A549 (cell line): ENCODE measurements at regions not wholly inside any gene's neighbourhood (a gene's known extent, or its start where the extent isn't known, plus 50 kb on each side); places are given as distances from the start of the nearest gene placed in this dataset.

Source experiments
- ATAC-seq, 2 experiments: fragments of 200-7000 bp in 1 of 2; fragments of >200 bp in 1 of 2; cut with Nextera tagmentation in 1 of 2; cut with Tn5 transposase in 1 of 2; 3 replicates each; pipeline versions ENCODE4 v1.8.0 to v1.9.1; 2018 to 2020; ENCODE audit warnings: mild to moderate bottlenecking in 1 of 2, moderate library complexity in 1 of 2
- CTCF ChIA-PET: fragments of 300-600 bp; sonication (Branson Sonifier 250); formaldehyde crosslinking; extraction: SDS; loops from one replicate; lab custom pipeline; 2021; ENCODE audit warnings: antibody characterized with exemption, inconsistent platforms; lab: Yijun Ruan, JAX
- POLR2A ChIA-PET: fragments of 350-600 bp; formaldehyde crosslinking; extraction: SDS; loops from one replicate; lab custom pipeline; 2021; ENCODE audit warnings: antibody characterized with exemption, inconsistent platforms; lab: Yijun Ruan, JAX
- DNase-seq, 2 experiments: peaks; one replicate each; pipeline versions ENCODE4 v3.0.0 to v3.0.0-alpha.2; 2011 to 2016; ENCODE audit warnings: low read depth in 1 of 2, low spot score in 1 of 2
- FAIRE-seq: peaks from 2 replicates; lab custom pipeline; 2011; peaks lifted over from hg19 to GRCh38; lab: Jason Lieb, UNC
- H3K27ac ChIP-seq, 2 experiments: fragments of >200 bp; sonication (Bioruptor Twin); formaldehyde crosslinking; 3 replicates each; pipeline ENCODE4 v1.5.1; 2016 to 2017
- H3K4me1 ChIP-seq: fragments of >200 bp; sonication (Bioruptor Twin); formaldehyde crosslinking; 3 replicates; pipeline ENCODE4 v1.6.1; 2016
- H3K4me2 ChIP-seq: fragments of >200 bp; sonication (Bioruptor Twin); formaldehyde crosslinking; 3 replicates; pipeline ENCODE4 v1.6.1; 2016
- H3K4me3 ChIP-seq: fragments of >200 bp; sonication (Bioruptor Twin); formaldehyde crosslinking; 3 replicates; pipeline ENCODE4 v1.5.1; 2016
- H3K9me3 ChIP-seq: fragments of >200 bp; sonication (Bioruptor Twin); formaldehyde crosslinking; 3 replicates; pipeline ENCODE4 v1.6.1; 2016
- BHLHE40 ChIP-seq: IDR thresholded peaks from 2 replicates; pipeline ENCODE4 v1.6.1; 2012; ENCODE audit warnings: low read depth, low read length, inconsistent platforms
- CHD2 ChIP-seq: fragments of 150-350 bp; IDR thresholded peaks from 2 replicates; pipeline ENCODE4 v1.6.1; 2014; ENCODE audit warnings: low read length; ENCODE audit not compliant: partially characterized antibody
- ESRRA ChIP-seq: fragments of 150-350 bp; IDR thresholded peaks from 2 replicates; pipeline ENCODE4 v1.6.1; 2014; ENCODE audit warnings: mild to moderate bottlenecking, low read length, borderline replicate concordance
- FOSL2 ChIP-seq, 2 experiments: fragments of 450-650 bp in 1 of 2; fragments of >200 bp in 1 of 2; sonication (Bioruptor Twin) in 1 of 2; formaldehyde crosslinking; IDR thresholded peaks; 2 replicates each; pipeline versions ENCODE4 v1.5.0 to v1.6.1; 2016 to 2020; ENCODE audit warnings: mild to moderate bottlenecking in 1 of 2, moderate library complexity in 1 of 2
- GATA3 ChIP-seq: IDR thresholded peaks from 2 replicates; pipeline ENCODE4 v1.6.1; 2012; ENCODE audit warnings: borderline replicate concordance
- HEYL ChIP-seq: fragments of 250-450 bp; sonication (Bioruptor Pico); IDR thresholded peaks from 2 replicates; pipeline ENCODE4 v1.8.0; 2021; ENCODE audit warnings: mild to moderate bottlenecking, moderate library complexity
- HMGXB4 ChIP-seq: fragments of 250-450 bp; sonication (Bioruptor Pico); IDR thresholded peaks from 2 replicates; pipeline ENCODE4 v1.5.0; 2021; ENCODE audit warnings: mild to moderate bottlenecking, moderate library complexity, borderline replicate concordance
- HOXA7 ChIP-seq: fragments of 250-450 bp; sonication (Bioruptor Pico); IDR thresholded peaks from 2 replicates; pipeline ENCODE4 v1.5.0; 2020; ENCODE audit warnings: mild to moderate bottlenecking, moderate library complexity
- KDM1A ChIP-seq: fragments of 200-600 bp; sonication (generic); IDR thresholded peaks from 2 replicates; pipeline ENCODE4 v1.6.1; 2016; ENCODE audit warnings: low read depth, mild to moderate bottlenecking
- MAFK ChIP-seq: fragments of 450-650 bp; IDR thresholded peaks from 2 replicates; pipeline ENCODE4 v1.6.1; 2014; ENCODE audit not compliant: partially characterized antibody
- MAX ChIP-seq: IDR thresholded peaks from 2 replicates; pipeline ENCODE4 v1.6.1; 2012
- NFE2L2 ChIP-seq: fragments of 150-350 bp; conservative IDR thresholded peaks from 2 replicates; pipeline ENCODE4 v1.6.1; 2014; ENCODE audit warnings: low read length
- NPAS2 ChIP-seq: fragments of 250-450 bp; sonication (Bioruptor Pico); IDR thresholded peaks from 2 replicates; pipeline ENCODE4 v1.8.0; 2022; ENCODE audit warnings: mild to moderate bottlenecking, moderate library complexity, borderline replicate concordance
- ZC3H11A ChIP-seq: fragments of 450-650 bp; IDR thresholded peaks from 2 replicates; pipeline ENCODE4 v1.6.1; 2014; ENCODE audit warnings: antibody characterized with exemption, mild to moderate bottlenecking
- ZFP36 ChIP-seq: fragments of 450-650 bp; IDR thresholded peaks from 2 replicates; pipeline ENCODE4 v1.6.1; 2014; ENCODE audit warnings: borderline replicate concordance; ENCODE audit not compliant: partially characterized antibody
- ZSCAN20 ChIP-seq: fragments of 250-450 bp; sonication (Bioruptor Pico); IDR thresholded peaks from 2 replicates; pipeline ENCODE4 v1.8.0; 2022; ENCODE audit warnings: mild to moderate bottlenecking, moderate library complexity
- WGBS: methylation state at CpG from one replicate; pipeline ENCODE4 v1.1.6; 2017; ENCODE audit errors: missing lambda C conversion rate; 5-methylcytosine and 5-hydroxymethylcytosine counted together
- TF ChIP-seq, protein P1 (sequence below): fragments of >200 bp; sonication (Bioruptor Twin); formaldehyde crosslinking; IDR thresholded peaks from 3 replicates; pipeline ENCODE4 v1.5.1; 2016

DNA sequence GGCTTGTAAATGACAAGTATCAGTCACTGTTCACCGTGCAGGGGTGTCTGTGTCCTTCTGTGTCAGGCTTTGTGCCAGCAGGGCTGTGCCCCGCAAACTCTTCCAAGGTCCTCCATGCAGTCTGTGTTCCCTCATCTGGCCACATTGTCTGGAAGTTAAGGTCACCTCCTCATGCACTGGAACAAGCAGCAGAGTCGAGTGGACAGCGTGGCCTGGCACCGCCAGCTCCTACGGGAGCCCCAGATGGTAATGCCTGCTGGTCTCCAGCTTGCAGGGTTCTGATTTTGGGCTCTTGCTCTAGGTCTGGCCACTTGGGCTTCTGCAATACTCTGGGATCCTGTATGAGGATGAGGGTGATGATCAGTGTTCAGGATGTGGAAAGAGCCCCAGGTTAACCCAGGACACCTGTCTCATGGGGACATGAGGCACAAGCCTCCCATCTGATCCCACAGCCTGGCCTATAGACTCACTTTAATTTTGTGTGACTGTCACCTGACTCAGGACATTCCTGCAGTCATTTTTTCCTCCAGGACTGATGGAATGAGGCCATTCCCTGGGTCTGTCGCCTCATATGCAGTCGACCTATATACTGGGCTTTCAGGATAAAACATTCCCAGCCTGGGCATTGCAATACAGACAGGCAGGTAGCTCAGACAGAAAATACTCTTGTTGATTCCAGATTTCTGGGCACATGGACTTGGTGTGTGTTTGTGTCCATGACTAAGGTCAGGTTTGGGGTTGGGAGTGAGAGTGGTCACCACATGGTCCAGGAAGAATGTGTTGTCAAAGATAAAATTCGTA, 106.3 kb upstream of the TOP3B start:
- DNase-seq (no peak), FAIRE-seq (no peak), ATAC-seq (no peak)
- WGBS = 40% methylated on average over 9 of the region's 9 CpGs
- TF ChIP-seq ZSCAN20 (CRISPR knock-in tag) (no peak), FOSL2 (IDR thresholded peaks at IDR 0.05) (no peak), FOSL2 (CRISPR knock-in tag; IDR thresholded peaks at IDR 0.05) (no peak), ZC3H11A (no peak), BHLHE40 (no peak), NPAS2 (CRISPR knock-in tag) (no peak), MAX (no peak), KDM1A (no peak), HEYL (CRISPR knock-in tag) (no peak), NFE2L2 (no peak), HMGXB4 (no peak)
- H3K4me2 ChIP-seq = no peak overlapping the region
- CTCF ChIA-PET = interaction anchor here (0.5 kb wide), 1 partner anchor 68 kb away, joined by 4 read pairs; no protein-coding TSS in a partner anchor
- H3K4me1 ChIP-seq = no peaks in the 10 kb centered on the region
- no peak overlapping the region for H3K4me3 ChIP-seq
- H3K27ac ChIP-seq = no peak overlapping the region
- H3K9me3 ChIP-seq = no peaks in the 10 kb centered on the region
- POLR2A ChIA-PET = no interaction called here

DNA sequence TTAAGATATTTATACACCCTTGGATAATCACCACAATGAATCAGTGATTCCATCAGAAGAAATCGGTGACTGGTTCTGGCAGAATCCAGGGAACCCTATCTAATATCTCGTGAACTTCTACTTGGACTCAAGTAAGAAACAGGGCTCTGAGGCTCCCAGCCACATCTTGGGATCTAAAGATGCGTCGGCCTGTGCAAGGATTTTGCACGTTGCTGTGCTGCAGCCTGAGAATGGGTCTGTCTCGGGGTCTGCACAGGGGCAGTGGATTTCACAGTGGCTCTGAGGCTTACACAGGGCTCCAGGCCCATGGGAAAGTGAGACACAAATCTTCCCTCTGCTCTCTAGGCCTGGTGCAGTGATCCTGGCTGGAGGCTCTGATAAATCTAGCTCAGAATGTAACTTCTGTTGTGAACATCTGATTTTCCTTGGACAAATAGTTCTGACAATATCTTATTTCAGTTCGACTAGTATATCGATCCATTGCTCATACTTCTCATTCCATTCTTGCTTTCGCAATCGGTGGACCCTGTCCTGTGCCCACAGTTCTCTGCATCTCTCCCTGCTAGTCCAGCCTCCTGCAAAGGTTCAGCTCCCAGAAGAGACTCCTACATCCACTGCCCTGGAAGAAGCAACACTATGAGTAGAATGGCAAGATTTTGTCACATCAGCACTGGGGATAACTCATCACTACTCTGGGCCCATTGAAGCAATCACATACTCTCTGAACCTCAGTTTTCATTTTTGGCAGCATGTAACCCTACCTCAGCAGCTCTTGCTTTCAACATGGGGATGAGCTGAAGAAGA, 105.5 kb upstream of the TOP3B start:
- no peaks in the 10 kb centered on the region for H3K4me1 ChIP-seq
- ChIA-PET POLR2A (no interaction called here), CTCF (interaction anchor here (0.5 kb wide), 1 partner anchor 69 kb away, joined by 4 read pairs; no protein-coding TSS in a partner anchor)
- H3K9me3 ChIP-seq = no peaks in the 10 kb centered on the region
- H3K4me2 ChIP-seq = no peak overlapping the region
- no peak for DNase-seq
- H3K4me3 ChIP-seq = no peak overlapping the region
- no peak for ATAC-seq
- WGBS = 74% methylated on average over 10 of the region's 10 CpGs
- no peak for TF ChIP-seq CHD2
- TF ChIP-seq, protein P1, sequence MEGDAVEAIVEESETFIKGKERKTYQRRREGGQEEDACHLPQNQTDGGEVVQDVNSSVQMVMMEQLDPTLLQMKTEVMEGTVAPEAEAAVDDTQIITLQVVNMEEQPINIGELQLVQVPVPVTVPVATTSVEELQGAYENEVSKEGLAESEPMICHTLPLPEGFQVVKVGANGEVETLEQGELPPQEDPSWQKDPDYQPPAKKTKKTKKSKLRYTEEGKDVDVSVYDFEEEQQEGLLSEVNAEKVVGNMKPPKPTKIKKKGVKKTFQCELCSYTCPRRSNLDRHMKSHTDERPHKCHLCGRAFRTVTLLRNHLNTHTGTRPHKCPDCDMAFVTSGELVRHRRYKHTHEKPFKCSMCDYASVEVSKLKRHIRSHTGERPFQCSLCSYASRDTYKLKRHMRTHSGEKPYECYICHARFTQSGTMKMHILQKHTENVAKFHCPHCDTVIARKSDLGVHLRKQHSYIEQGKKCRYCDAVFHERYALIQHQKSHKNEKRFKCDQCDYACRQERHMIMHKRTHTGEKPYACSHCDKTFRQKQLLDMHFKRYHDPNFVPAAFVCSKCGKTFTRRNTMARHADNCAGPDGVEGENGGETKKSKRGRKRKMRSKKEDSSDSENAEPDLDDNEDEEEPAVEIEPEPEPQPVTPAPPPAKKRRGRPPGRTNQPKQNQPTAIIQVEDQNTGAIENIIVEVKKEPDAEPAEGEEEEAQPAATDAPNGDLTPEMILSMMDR = no peak
- no peak for TF ChIP-seq GATA3
- TF ChIP-seq ESRRA = no peak
- TF ChIP-seq MAFK = peak; percentile 28
- TF ChIP-seq HOXA7 (CRISPR knock-in tag) = no peak
- no peak for TF ChIP-seq ZFP36
- TF ChIP-seq, all 56 proteins: peak for 1
- FAIRE-seq = no peak
- no peak overlapping the region for H3K27ac ChIP-seq
